ENCODE measurements at regions not wholly inside any gene's neighbourhood (a gene's known extent, or its start where the extent isn't known, plus 50 kb on each side); places are given as distances from the start of the nearest gene placed in this dataset.

DNA sequence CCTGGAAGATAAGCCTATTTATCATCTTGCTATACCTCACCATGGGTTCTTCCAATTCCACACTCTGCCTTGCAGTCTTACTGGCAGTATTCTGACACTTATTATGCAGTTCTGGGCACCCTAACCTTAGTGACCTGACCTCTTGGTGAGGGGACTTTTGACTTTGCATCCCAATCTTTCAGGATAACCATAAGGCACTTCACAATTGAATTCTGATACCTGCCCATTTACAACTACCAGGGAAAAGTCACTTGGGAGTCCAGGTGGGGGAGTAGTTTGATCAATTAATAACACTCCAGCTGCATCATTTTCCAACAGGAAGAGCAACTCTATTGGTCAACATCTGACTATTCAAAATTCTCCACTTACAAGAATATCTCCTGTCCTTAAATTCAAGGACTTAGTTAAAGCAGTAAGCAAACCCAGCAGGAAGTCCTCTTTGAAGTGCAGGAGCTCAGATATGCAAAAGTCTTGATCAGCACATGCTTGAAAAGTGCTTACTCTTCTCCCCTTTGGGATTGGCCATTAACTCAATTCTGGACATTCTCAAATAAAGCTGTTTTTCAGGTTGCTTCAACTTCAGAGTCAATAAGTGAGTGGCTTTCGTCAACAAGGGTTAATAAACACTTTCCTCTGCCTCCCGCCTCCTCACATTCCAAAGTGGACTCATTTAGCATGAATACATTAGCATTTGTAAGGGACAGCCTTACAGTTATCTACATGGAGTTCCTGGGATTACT is 177.4 kb upstream of the NRIP1 start:
- no peak for DNase-seq (ENCODE audit: low read depth, low spot score)

DNA sequence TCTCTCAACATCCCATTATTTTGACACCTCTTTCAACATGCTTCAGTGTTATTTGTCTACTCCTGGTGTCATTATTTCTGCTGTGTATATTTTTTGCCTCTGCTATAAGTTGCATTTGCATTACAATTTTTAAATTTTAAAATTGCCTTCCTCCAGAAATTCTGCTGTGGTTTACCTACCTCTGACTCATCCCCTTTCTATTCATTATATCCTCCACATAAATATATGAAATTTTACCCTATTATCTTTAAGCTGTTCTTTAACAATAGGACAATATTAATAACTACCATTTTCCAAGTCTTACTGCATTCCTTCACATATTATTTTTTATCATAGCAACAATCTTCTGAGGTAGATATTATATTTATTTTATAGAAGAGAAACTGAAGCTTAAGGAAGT is 178.1 kb upstream of the NRIP1 start:
- no peak for DNase-seq (ENCODE audit: low read depth, low spot score)

DNA sequence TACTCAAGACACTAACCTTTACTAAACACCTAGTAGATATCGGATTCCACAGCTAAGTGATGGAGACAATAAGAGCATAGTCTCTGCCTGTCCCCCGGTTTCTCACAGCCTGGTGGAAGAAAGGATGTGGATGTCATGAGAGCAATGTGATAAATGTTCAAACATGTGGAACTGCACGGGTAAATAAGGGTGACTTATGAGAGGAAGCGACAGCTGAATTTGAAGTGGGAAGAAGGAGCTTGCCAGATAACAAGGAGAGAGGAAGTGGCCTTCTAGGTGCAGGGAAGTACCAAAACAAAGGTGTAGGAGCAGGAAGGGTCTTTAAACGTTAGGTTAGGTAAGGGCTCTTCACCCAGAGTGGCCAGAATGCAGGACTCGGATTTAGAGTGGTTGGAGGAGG is 178.6 kb upstream of the NRIP1 start:
- DNase-seq (ENCODE audit: low read depth, low spot score): no peak

DNA sequence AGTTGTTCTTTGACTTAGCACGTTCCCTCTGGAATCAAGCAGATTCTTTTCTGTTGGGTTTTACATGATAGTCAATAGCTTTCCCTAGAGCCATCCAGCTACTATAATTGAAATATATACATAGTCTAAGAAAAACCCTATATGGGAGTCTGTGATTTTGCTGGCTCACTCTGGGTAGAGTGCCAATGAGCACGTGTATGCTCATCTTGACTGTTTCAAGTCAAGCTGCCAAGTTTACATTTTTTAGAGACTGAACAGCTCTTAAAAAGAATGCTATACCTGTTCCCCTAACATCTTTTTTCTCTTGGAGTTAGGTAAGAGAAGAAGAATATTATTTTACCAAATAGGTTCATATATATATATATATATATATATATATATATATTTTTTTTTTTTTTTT is 182.8 kb upstream of the NRIP1 start:
- DNase-seq (ENCODE audit: low read depth, low spot score): no peak

DNA sequence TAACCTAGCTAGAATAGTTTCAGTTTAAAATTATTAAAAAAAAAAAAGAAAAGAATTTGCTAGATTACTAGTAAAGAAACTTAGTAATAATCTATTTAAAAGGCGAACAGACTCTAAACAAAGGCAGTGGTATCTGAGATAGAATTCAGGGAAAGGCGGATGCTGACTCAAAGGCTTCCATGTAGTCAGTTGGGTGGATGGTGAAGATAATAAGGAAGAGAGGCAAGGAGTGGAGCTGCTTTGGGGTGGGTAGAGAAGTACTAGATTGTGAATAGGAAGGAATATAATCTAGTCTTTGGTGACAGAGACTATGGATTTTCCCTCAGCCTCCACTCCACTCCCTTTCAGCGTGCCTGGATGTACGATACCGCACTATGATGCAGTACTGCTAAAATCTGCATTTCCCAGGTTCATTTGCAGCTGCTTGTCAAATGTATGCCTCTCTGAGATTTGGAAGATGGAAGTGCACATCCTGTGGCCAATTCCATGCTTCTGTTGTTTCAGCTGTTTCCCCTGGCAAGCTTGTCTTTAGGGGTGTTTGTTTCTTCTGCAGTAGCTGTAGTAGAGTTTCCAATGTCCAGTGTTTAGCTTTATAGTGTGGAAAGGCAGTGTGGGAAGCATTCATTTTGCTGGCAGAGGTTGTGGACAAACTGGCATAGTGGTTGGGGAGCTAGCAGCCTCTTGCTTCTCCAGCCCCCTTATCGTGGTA is 184.6 kb upstream of the NRIP1 start:
- DNase-seq (ENCODE audit: low read depth, low spot score): peak; percentile 26

DNA sequence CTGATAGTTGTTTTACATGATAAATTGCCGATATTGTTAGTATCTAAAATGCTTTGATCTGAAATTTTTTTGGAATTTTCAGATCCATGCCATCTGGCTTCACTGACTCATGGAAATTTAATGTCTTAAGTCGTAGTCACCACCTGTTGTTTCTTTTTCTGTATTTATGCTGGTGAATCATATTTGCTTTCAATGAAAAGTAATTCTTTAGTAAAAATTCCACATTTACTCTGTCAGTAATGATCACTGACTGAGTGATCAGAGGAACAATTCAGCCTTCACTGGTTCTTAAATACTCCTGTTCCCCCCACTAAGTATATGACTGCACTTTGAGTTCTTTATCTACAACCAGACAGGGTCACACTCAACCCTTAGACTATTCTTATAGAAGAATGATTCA is 185.6 kb upstream of the NRIP1 start:
- no peak for DNase-seq (ENCODE audit: low read depth, low spot score)

DNA sequence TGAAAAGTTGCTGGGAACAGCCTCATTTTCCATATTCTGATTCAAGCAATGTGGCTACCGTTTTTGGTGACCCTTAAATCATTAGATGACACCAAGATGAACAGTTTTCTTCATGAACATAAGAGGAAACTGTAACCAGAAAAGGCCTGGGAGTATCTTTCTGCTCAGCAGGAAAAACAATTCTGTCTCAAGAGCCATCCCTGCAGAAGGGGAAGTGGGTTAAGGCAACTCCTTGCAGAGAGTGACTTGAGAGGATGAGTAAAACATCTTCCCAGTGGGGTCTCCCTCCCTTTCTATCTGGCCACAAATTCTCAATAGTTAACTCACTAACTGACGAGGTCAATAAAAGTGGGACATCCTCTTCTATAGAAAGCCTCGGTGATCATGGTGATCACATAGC is 187.6 kb upstream of the NRIP1 start:
- no peak for DNase-seq (ENCODE audit: low read depth, low spot score)

DNA sequence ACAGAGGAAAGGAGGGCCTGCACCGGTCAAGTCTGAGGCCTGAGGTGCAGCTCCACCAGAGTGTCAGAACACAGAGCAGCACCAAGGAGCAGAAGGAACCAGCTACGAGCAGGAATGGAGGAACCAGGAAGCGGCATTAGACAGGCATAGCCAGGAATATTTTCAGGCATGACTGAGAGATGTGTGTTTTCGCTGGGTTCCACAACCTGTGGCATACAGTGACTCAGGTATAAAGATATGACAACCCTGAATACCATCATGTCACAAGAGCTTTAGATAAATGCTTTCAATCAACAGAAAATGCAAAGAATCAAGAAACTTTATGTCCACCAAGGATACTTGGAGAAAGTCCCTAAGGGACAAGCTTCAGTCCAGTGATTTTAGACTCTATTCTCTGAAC is 189.3 kb upstream of the NRIP1 start:
- no peak for DNase-seq (ENCODE audit: low read depth, low spot score)

DNA sequence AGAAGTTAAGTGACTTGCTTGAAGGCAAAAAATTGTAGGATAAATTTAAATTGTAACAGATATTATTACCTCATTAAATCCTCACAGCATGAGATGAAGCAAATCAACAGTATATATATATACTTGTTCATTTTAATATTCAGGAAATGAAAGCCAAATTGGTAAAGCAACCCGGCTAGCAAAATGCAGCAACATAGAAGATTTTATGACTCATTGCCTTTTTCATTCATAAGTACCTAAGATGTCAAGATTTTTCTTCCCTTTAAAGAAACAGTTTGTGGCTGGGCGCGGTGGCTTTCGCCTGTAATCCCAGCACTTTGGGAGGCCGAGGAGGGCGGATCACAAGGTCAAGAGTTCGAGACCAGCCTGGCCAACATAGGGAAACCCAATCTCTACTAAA is 190.5 kb upstream of the NRIP1 start:
- no peak for DNase-seq (ENCODE audit: low read depth, low spot score)

DNA sequence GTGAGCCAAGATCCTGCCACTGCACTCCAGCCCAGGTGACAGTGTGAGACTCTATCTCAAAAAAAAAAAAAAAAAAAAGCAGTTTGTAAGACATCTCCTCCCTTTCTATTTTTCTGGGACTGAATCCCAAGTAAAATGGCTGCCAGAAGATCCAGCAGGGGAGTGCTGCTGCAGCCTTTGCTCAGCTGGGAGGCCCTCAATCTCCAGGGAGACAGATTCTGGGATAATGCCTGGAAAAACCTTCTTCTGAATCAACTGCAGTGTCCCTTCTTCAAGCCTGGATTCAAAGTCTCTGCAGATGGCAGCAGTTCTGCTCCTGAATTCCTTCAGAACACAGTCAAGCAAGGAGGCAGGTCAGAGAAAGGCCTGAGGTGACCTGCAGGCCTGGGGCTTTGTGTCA is 191.0 kb upstream of the NRIP1 start:
- DNase-seq (ENCODE audit: low read depth, low spot score): no peak

DNA sequence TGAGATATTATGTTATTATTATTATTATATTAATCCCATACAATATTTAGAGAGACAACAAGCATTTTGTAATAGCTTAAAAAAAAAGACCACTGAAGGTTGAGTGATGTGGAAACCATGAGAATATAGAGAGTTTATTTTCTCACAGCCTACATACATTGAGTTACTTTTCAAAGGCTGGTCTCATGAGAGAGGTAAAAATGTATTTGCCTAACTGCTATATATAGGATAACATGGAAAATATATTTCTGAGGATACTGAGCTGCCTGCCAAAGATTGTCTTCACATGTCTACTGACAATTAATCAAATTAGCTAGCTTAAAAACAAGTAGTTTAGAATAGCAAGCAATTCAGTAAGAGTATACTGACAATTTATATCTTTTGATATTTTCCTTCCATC is 192.2 kb upstream of the NRIP1 start:
- DNase-seq (ENCODE audit: low read depth, low spot score): no peak

DNA sequence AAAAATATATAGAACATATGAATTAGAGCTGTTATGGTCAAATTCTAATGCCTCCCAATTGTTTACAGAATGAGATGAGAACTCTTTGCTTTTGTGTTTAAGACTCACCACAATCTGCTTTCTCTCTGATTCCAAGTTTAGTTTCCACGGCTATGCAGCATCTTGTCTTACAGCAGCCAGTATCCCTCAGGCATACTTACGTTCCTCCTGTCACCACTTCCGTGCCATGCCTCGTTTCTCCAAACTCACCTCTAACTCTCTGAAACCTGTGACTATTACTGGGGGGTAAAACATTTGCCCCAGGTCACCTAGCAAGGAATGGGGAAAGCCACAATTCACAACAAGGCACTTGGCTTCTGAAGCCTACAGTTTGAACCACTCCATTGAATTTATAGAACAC is 192.8 kb upstream of the NRIP1 start:
- no peak for DNase-seq (ENCODE audit: low read depth, low spot score)

DNA sequence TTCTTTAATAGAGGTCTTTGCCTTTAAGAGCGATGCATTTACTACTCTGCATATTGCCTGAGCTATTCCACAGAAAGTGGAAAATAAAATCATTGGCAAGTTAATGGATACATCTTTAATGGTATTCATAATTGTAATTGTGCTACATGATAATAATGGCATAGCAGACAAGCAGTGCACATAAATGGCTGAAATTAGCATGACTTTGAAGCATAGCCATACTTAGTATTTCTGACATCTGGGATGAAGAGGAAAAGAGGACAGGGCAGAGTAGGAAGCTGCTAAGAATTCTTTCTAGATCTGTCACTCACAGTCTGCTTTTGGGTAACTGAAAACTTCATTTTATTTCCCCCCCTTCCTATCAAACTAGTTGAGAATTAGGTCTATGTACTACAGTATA is 195.0 kb upstream of the NRIP1 start:
- no peak for DNase-seq (ENCODE audit: low read depth, low spot score)

DNA sequence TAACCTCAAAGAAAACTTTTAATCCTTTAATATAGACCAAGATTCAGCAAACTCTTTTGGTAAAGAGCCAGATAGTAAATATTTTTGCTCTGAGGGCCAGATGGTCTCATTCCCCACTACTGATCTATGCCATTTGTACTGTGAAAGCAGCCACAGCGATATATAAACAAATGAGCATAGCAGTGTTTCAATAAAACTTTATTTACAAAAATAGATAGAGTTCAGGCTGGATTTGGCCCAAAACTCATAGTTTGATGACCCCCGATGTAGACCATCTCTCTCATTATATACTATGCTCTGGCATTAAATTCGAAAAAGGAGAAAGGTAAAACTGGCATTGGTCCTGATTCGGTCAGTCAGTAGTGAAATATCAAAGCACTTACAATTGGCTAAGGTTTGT is 195.8 kb upstream of the NRIP1 start:
- DNase-seq (ENCODE audit: low read depth, low spot score): no peak

DNA sequence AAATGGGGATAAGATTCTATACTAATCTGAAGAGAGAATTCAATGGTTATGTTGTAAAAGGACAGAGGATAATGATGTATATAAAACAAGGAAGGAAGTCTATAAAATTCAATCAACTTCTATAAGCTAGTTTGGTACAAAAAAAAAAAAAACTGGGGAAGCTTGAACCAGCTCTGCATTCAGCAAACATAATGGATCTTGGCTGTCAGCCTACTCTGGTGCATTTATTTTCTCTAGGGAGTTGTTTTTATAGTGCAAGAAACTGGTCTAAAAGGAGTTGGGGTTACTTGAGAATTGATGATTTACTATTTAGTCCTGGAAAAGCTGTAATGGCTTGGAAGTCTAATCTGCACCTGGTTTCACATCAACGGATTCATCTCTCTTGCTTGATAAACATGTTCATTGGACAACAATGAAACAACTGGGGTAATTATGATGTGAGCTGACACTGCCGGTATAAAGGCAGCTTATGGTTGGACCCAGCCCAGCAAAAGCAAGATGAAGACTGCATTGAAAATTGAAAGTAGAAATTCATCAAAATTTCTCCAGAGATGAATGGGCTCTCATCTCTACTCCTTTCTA is 199.4 kb upstream of the NRIP1 start:
- DNase-seq (ENCODE audit: low read depth, low spot score): no peak

DNA sequence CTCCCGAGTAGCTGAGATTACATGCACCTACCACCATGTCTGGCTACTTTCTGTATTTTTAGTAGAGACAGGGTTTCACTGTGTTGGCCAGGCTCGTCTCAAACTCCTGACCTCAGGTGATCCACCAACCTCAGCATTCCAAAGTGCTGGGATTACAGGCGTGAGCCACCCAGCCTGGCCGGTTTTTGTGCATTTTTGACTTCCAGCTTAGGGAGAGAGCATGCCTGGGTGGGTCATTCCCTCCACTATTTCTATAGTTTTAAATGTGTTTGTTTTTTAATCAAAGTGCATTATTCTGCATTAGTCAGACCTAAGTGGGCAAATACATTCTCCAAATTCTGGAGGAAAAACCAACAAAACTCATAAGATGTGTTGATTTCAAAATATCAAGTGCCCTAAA is 207.4 kb upstream of the NRIP1 start:
- no peak for DNase-seq (ENCODE audit: low read depth, low spot score)

DNA sequence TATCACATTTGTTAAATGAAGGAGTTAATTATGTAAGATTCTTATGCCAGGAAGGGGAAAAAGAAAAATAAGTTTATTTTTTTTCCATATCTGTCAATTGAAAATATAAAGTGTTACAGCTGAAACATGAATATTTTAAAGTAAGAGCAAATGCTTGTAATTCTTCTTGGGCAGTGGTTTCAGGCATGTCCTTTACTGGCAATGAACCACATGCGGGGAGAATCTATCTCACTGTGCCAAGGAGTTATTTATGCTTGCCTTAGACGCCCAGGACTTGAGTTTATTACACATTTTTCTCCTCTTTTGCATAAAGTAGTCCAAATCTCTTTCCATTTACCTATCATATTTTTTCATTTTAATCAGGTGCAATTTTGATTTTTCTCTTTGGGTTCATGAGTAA is 207.8 kb upstream of the NRIP1 start:
- DNase-seq (ENCODE audit: low read depth, low spot score): no peak

DNA sequence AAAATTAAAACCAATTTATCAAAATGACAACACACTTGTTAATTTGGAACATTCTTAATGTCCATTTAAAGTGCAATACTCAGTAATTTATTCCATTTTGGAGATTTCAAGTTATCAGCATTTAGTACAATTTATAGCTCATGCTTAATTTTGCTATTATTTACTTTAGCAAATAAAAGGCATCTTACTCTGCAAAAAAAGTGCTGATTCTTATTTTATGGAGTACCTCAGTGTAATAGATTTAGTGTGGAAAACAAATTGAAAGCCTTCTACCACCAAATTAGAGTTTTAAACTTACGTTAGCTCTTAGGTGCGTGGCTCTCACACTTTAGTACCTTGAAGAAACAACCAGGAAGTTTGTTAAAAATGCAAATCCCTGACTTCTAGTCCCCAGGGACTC is 208.4 kb upstream of the NRIP1 start:
- no peak for DNase-seq (ENCODE audit: low read depth, low spot score)

DNA sequence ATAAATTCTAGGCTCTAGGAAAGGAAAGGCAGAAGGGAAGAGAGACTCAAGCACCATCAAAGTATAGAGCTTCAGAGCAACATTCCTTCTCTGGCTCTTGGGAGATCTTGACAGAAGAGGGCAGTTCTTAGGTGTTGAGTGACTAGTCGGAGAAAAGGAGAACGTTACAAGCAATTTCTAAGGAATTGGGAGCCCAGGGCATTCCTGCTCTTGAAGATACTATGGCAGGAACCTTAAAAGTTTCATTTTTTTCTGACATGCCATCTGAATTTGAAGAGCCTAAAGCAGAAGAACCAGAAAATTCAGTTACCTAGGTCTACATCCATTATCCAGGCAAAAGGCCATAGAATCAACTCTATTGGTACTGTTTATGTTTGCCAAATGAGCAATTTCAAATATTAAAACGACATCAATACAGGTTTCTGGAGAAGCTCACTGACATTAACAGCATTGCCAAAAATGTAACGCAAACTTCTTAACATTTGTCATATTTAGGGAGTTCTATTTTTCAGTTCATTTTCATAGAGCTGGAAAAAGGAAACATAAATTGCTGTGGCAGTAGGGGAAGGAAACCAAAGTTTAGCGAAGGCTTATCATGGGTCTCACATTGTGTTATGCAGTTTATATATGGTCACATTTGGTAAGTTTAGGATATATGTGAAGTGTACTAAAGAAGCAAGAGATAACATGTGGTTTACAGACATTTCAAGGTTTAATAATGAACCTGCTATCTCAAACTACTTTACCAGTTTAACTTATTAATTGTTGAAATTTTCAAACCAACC is 210.1 kb upstream of the NRIP1 start:
- DNase-seq (ENCODE audit: low read depth, low spot score): no peak

DNA sequence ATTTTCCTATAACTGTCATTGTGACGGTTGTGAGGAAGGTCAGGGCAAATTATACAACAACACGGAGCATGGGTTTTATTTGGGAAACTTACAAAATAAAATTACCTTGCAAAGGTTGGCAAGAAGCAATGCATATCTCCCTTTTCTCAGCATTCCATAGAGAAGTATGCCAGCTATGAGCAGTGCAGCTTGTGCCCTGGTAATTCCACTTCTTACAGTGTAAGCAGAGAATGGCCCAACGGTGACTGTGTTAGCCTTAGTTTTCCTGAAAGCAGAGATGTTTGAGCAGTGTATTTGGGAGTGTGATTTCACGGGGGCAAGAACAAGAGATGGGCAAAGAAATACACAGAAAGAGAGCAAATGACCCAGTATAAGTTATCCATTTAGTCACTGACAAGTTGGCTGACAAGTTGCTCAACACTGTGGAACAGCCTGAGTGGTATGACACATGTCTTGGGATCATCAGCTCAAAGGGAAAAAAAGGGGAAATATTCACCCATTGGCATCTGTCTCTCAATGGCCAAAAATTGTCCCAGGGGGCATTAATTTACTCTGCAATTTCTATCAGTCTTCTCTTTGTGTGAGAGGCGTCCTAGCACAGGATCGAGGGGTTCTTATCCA is 210.9 kb upstream of the NRIP1 start:
- DNase-seq (ENCODE audit: low read depth, low spot score): no peak

DNA sequence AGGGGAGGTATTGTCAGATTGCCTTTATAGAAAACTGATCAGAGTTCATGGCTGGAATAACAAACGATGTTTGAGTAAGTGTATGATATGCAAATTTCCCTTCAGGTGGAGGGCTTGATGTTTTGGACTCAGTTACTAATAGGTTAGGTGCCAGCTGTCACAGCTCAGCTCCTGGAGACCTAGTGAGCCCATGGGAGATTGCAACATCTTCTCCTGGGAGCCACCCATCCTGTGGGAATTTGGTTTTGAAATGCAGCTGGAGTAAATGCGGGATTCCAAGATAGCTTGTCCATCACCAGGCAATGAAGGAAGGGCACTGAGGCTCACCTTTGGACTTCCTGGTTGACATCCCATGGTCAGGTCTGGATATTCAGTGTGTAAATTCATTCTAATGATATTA is 211.4 kb upstream of the NRIP1 start:
- DNase-seq (ENCODE audit: low read depth, low spot score): no peak

DNA sequence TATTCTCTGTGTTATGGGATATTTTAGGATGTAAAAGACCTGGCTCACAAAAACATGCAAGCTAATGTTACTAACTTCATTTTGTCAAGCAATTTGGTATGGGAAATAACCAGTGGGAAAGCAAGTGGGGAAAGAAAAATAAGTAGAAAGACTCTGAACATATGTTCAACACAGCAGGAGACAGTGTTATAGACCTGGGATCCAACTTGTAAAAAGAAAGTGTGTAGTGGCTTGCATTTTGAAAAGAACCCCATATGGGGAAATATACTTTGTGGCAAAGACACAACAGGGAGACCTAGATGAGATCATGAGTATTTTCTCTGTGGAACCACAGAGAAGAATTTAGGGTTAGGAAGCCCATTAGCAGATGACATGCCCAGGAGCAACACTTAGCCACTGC is 212.7 kb upstream of the NRIP1 start:
- DNase-seq (ENCODE audit: low read depth, low spot score): no peak
